ENCODE measurements at regions not wholly inside any gene's neighbourhood (a gene's known extent, or its start where the extent isn't known, plus 50 kb on each side); places are given as distances from the start of the nearest gene placed in this dataset.

DNA sequence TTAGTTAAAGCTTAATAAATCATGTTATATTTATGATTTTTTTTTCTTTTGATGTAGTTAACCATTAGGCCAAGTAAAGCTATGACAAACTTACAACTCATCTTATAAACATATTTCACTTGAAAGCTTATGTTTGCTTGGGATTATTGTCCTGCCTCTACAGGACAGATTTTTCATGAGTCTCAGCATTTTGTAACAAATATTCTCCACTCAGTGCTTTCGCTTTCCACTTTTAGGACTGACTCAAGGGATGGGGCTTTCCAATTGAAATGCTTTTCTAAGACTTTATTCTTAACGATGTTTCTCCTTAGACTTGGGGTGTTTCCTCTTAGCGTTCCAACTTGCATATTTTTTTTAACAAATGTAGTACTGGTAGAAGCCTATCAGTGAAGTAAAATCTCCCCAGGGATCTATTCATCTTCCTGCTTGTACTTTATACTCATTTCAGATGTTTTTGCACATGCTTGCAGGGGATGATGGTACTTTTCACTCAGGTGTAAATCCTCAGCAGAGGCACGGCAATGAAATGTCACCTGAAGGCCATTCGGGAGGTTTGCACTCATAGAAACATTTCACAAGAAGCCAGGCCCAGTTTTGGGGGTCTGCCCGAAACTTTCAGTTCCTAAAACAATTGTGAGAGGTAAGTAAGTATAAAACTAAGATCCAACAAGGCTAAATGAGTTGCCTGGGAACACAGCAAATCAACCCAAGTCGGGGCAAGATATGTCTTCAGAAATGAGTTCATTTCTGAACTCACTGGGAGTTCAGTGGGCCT is 298.1 kb upstream of the FOXQ1 start:
- TF ChIP-seq, protein P1, sequence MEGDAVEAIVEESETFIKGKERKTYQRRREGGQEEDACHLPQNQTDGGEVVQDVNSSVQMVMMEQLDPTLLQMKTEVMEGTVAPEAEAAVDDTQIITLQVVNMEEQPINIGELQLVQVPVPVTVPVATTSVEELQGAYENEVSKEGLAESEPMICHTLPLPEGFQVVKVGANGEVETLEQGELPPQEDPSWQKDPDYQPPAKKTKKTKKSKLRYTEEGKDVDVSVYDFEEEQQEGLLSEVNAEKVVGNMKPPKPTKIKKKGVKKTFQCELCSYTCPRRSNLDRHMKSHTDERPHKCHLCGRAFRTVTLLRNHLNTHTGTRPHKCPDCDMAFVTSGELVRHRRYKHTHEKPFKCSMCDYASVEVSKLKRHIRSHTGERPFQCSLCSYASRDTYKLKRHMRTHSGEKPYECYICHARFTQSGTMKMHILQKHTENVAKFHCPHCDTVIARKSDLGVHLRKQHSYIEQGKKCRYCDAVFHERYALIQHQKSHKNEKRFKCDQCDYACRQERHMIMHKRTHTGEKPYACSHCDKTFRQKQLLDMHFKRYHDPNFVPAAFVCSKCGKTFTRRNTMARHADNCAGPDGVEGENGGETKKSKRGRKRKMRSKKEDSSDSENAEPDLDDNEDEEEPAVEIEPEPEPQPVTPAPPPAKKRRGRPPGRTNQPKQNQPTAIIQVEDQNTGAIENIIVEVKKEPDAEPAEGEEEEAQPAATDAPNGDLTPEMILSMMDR (IDR thresholded peaks at IDR 0.05; ENCODE audit: extremely low read depth, insufficient read depth, missing control alignments), result no peak
- peak; percentile 34 for DNase-seq (ENCODE audit: low spot score)
- in situ Hi-C loops (cut with MboI; ENCODE audit: low pct_unique_long_range_greater_than_20kb, low sequenced_read_pairs, unreplicated experiment), result no loop called here

DNA sequence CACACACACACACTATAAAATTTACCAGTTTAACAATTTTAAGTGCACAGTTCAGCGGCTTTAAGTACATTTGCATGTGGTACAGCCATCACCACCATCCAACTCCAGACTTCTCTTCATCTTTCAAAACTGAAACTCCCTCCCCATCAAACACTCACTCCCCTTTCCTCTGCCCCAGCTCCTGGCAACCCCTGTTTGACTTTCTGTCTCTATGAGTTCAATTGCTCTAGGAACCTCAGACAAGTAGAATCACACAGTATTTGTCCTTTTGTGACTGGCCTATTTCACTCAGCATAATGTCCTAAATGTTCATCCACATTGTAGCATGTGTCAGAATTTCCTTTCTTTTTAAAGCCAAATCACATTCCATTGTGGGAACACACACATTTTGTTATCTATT is 302.8 kb upstream of the FOXQ1 start:
- TF ChIP-seq, protein P1 (IDR thresholded peaks at IDR 0.05; ENCODE audit: extremely low read depth, insufficient read depth, missing control alignments), result no peak
- in situ Hi-C loops (cut with MboI; ENCODE audit: low pct_unique_long_range_greater_than_20kb, low sequenced_read_pairs, unreplicated experiment), result no loop called here

DNA sequence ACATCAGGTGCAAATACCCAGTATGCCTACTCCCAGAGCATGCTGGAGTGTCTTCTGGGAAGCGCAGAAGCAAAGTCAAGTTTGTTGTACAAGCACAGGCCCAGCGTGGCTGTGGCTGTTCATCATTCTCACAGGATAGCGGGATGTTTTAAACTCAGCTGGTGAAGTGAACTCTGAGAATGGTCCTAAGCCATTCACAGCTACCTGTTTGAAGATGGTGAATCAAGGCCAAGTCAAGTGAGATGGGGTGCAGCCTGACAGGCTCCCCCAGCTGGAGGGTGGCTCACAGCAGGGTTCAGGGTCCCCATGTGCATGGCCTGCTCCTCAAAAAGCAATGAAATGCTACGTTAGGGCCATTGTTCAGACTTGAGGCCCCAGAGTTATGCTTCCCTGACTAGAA is 304.7 kb upstream of the FOXQ1 start:
- in situ Hi-C loops (cut with MboI; ENCODE audit: low pct_unique_long_range_greater_than_20kb, low sequenced_read_pairs, unreplicated experiment), result no loop called here
- TF ChIP-seq, protein P1 (IDR thresholded peaks at IDR 0.05; ENCODE audit: extremely low read depth, insufficient read depth, missing control alignments), result no peak
- DNase-seq (ENCODE audit: low spot score), result no peak

More for the DNA sequence above, 302.8 kb upstream of the FOXQ1 start:
- no peak for DNase-seq (ENCODE audit: low spot score)

DNA sequence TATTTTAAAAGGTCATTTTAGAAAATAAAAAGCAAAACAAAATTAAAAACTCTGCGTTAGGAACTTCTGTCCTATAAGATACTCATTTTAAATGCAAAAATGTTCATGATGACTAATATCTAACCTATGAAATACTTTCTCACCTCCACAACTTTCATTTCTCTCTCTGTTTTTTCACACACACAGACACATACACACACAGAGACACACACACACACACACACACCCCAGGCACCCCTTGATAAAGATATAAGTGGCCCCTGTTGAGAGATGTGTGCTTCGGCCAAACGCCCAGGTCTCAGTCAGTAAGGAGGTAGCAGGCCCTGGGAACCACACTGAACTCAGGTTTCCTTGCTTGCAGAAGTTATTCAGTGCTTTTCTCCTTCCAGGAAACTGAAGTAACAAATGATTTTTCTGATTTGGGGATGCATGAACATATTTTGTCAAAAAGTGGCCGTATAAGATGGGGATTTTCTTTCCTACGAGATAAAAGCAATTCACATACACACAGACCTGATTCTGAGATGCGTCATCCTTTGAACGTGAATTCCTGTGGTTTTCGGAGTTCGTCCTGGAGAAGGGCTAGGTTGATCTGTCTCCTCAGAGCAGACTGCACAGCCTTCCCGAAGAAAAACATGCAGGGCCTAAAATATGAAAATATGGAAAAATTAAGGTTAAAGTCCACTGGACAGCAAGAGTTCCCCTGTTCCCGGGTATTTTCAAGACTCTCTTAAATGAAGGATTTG is 306.8 kb upstream of the FOXQ1 start:
- in situ Hi-C loops (cut with MboI; ENCODE audit: low pct_unique_long_range_greater_than_20kb, low sequenced_read_pairs, unreplicated experiment), result no loop called here
- TF ChIP-seq, protein P1 (IDR thresholded peaks at IDR 0.05; ENCODE audit: extremely low read depth, insufficient read depth, missing control alignments), result no peak
- no peak for DNase-seq (ENCODE audit: low spot score)

DNA sequence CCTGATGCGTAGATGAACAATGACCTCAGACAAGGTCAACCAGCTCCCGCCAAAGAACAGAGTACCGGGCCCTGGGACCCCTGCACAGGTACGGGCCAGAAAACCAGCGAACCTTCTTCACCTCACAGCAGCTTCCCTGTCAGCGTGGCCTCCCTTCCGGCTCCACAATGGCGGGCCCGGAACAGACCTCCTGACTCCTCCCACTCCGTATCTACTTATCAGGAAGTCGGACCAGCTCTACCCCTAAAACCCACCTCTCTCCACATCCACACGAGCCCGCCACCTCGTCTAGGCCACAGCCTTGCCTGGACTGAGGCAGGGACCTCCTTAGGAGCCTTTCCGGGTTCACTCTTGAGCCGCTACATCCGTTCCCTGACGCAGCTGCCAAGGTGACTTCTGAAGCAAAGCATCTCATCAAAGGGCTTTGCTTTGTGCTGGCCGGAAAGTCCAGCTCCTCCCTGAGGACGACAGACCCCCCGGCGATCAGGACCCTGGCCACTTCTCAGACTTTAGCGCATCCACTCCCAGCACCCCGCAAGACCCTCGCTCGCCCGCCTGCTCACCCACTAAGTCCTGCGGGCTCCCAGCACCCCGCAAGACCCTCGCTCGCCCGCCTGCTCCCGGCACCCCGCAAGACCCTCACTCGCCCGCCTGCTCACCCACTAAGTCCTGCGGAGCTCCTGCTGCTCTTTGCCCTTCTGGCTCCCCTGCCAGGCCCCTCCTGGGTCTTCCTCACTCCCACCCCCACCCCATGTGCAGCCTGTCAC is 308.3 kb upstream of the FOXQ1 start:
- DNase-seq (ENCODE audit: low spot score), result no peak
- in situ Hi-C loops (cut with MboI; ENCODE audit: low pct_unique_long_range_greater_than_20kb, low sequenced_read_pairs, unreplicated experiment), result no loop called here
- TF ChIP-seq, protein P1 (IDR thresholded peaks at IDR 0.05; ENCODE audit: extremely low read depth, insufficient read depth, missing control alignments), result no peak

DNA sequence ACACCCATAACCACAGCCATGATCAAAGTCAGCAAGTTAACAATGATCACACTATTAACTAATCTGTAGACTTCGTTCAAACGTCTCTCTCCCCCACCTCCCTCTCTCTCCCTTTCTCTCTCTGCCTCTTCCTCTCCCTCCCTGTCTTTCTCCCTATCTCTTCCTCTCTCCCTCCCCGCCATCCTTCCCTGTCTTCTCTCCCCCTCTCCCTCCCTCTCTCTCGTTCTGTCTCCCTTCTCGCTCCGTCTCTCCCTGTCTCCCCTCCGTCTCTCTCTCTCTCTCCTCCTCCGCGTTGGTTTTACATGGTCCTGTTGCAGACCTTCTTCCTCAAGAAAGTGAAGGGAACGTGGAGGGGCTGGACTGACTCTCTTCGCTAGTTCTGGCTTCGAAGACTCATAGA is 308.9 kb upstream of the FOXQ1 start:
- no peak for DNase-seq (ENCODE audit: low spot score)
- in situ Hi-C loops (cut with MboI; ENCODE audit: low pct_unique_long_range_greater_than_20kb, low sequenced_read_pairs, unreplicated experiment), result no loop called here
- TF ChIP-seq, protein P1 (IDR thresholded peaks at IDR 0.05; ENCODE audit: extremely low read depth, insufficient read depth, missing control alignments), result no peak
